HG03159 (cell line): ENCODE measurements at regions not wholly inside any gene's neighbourhood (a gene's known extent, or its start where the extent isn't known, plus 50 kb on each side); places are given as distances from the start of the nearest gene placed in this dataset.
A peak's percentile ranks its signal among the peaks of the same experiment; 100 is the strongest.

Experiments
- ATAC-seq: cut with Tn5 transposase; IDR thresholded peaks from one replicate; pipeline ENCODE4 v1.9.1; 2021; ENCODE audit warnings: mild to moderate bottlenecking, moderate library complexity; ENCODE audit not compliant: unreplicated experiment

GRCh38 chr3:113051787-113052186, 61.0 kb downstream of the GTPBP8 start:
- no peak for ATAC-seq

- no peak for ATAC-seq
These were observed 62.4 kb downstream of the GTPBP8 start for GRCh38 chr3:113053169-113053568.

- no peak for ATAC-seq
These were observed 63.8 kb downstream of the GTPBP8 start for GRCh38 chr3:113054552-113054951.

- no peak for ATAC-seq
These were observed 64.4 kb downstream of the GTPBP8 start for GRCh38 chr3:113055201-113055600.

- ATAC-seq: no peak
These were observed 65.2 kb downstream of the GTPBP8 start for GRCh38 chr3:113055961-113056360.

- ATAC-seq: peak; percentile 75
These were observed 66.3 kb downstream of the GTPBP8 start for GRCh38 chr3:113057117-113057516.

- no peak for ATAC-seq
These were observed 67.4 kb downstream of the GTPBP8 start for GRCh38 chr3:113058188-113058587.

GRCh38 chr3:113062705-113063104, 71.9 kb downstream of the GTPBP8 start:
- no peak for ATAC-seq

GRCh38 chr3:113063126-113063894, 72.5 kb downstream of the GTPBP8 start:
- no peak for ATAC-seq

GRCh38 chr3:113064183-113064582, 73.4 kb downstream of the GTPBP8 start:
- no peak for ATAC-seq

GRCh38 chr3:113065336-113065735, 74.6 kb downstream of the GTPBP8 start:
- ATAC-seq: no peak

GRCh38 chr3:113070072-113070640, 79.4 kb downstream of the GTPBP8 start:
- ATAC-seq: peak; percentile 27

- ATAC-seq: peak; percentile 99
These were observed 79.9 kb downstream of the GTPBP8 start for GRCh38 chr3:113070681-113071113.

GRCh38 chr3:113075588-113075987, 84.8 kb downstream of the GTPBP8 start:
- no peak for ATAC-seq

- ATAC-seq: peak; percentile 80
These were observed 88.6 kb downstream of the GTPBP8 start for GRCh38 chr3:113079218-113079961.

GRCh38 chr3:113084777-113085176, 94.0 kb downstream of the GTPBP8 start:
- ATAC-seq: no peak

GRCh38 chr3:113086560-113087461, 96.0 kb downstream of the GTPBP8 start:
- no peak for ATAC-seq

- ATAC-seq: no peak
These were observed 97.8 kb downstream of the GTPBP8 start for GRCh38 chr3:113088616-113089015.

GRCh38 chr3:113091417-113091816, 100.6 kb downstream of the GTPBP8 start:
- no peak for ATAC-seq

GRCh38 chr3:113092746-113093145, 102.0 kb downstream of the GTPBP8 start:
- ATAC-seq: no peak
